ENCODE measurements at regions not wholly inside any gene's neighbourhood (a gene's known extent, or its start where the extent isn't known, plus 50 kb on each side); places are given as distances from the start of the nearest gene placed in this dataset.

- Histone ChIP-seq H3K36me3 (ENCODE audit: insufficient read depth, low read length) (no peaks in the 10 kb centered on the region), H2AFZ (ENCODE audit: low read depth, low read length) (no peak overlapping the region), H3K27me3 (ENCODE audit: insufficient read depth, low read length, poor library complexity) (no peaks in the 10 kb centered on the region), H3K4me1 (ENCODE audit: insufficient read depth, low read length) (no peaks in the 10 kb centered on the region), H3K9me3 (ENCODE audit: insufficient read depth, low read length, severe bottlenecking) (peaks cover 8% of the 10 kb centered on the region), H3K9ac (ENCODE audit: low read depth, low read length) (no peak overlapping the region), H4K20me1 (ENCODE audit: insufficient read depth, low read length) (no peaks in the 10 kb centered on the region), H3K79me2 (ENCODE audit: insufficient read depth, low read length) (no peaks in the 10 kb centered on the region), H3K4me2 (ENCODE audit: insufficient read depth, low read length) (no peak overlapping the region), H3K4me3 (ENCODE audit: low read depth in 1 of 2, low read length in 2 of 2) (no peak overlapping the region), H3K27ac (ENCODE audit: low read length) (no peak overlapping the region)
- ATAC-seq (ENCODE audit: insufficient read depth, low read depth) (no peak), DNase-seq (no peak)
- TF ChIP-seq, protein P1, sequence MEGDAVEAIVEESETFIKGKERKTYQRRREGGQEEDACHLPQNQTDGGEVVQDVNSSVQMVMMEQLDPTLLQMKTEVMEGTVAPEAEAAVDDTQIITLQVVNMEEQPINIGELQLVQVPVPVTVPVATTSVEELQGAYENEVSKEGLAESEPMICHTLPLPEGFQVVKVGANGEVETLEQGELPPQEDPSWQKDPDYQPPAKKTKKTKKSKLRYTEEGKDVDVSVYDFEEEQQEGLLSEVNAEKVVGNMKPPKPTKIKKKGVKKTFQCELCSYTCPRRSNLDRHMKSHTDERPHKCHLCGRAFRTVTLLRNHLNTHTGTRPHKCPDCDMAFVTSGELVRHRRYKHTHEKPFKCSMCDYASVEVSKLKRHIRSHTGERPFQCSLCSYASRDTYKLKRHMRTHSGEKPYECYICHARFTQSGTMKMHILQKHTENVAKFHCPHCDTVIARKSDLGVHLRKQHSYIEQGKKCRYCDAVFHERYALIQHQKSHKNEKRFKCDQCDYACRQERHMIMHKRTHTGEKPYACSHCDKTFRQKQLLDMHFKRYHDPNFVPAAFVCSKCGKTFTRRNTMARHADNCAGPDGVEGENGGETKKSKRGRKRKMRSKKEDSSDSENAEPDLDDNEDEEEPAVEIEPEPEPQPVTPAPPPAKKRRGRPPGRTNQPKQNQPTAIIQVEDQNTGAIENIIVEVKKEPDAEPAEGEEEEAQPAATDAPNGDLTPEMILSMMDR (IDR thresholded peaks at IDR 0.05; ENCODE audit: borderline replicate concordance, extremely low read depth, low read length, poor library complexity, severe bottlenecking), result no peak
- no peak for TF ChIP-seq EZH2 (IDR thresholded peaks at IDR 0.05; ENCODE audit: borderline replicate concordance, low read depth, low read length, severe bottlenecking)
Observed at GRCh38 chr1:219265026-219265515, 91.4 kb downstream of the LYPLAL1 start.

DNA sequence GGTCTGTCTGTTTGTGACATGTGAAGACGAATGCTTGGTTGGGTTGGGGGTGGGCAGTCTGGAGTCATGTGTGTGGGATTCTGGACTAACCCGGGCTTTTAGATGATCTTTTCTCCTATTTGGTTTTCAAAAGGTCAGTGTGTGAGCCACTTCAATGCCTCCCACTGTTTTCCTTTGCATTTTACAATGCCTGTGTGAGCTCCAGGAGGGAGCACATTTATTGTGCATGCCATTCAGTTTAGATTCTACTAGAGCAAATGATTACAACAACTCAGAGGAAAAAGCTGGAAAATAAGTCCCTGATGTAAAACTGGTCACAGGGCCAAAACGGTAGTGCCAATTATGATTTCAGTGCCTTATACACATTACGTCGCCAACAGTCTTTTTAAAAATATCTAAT lies 90.9 kb downstream of the LYPLAL1 start:
- no peaks in the 10 kb centered on the region for H3K79me2 ChIP-seq (ENCODE audit: insufficient read depth, low read length)
- no peak overlapping the region for H2AFZ ChIP-seq (ENCODE audit: low read depth, low read length)
- H3K27me3 ChIP-seq (ENCODE audit: insufficient read depth, low read length, poor library complexity), result no peaks in the 10 kb centered on the region
- no peak overlapping the region for H3K4me3 ChIP-seq (ENCODE audit: low read depth in 1 of 2, low read length in 2 of 2)
- H4K20me1 ChIP-seq (ENCODE audit: insufficient read depth, low read length), result no peaks in the 10 kb centered on the region
- H3K4me2 ChIP-seq (ENCODE audit: insufficient read depth, low read length), result no peak overlapping the region
- DNase-seq (no peak), ATAC-seq (ENCODE audit: insufficient read depth, low read depth) (no peak)
- peaks cover 8% of the 10 kb centered on the region for H3K9me3 ChIP-seq (ENCODE audit: insufficient read depth, low read length, severe bottlenecking)
- no peaks in the 10 kb centered on the region for H3K36me3 ChIP-seq (ENCODE audit: insufficient read depth, low read length)
- no peaks in the 10 kb centered on the region for H3K4me1 ChIP-seq (ENCODE audit: insufficient read depth, low read length)
- TF ChIP-seq EZH2 (IDR thresholded peaks at IDR 0.05; ENCODE audit: borderline replicate concordance, low read depth, low read length, severe bottlenecking), result no peak
- TF ChIP-seq, protein P1 (IDR thresholded peaks at IDR 0.05; ENCODE audit: borderline replicate concordance, extremely low read depth, low read length, poor library complexity, severe bottlenecking), result no peak
- no peak overlapping the region for H3K27ac ChIP-seq (ENCODE audit: low read length)
- H3K9ac ChIP-seq (ENCODE audit: low read depth, low read length), result no peak overlapping the region

Measured in DND-41 (cell line).